ENCODE measurements at regions not wholly inside any gene's neighbourhood (a gene's known extent, or its start where the extent isn't known, plus 50 kb on each side); places are given as distances from the start of the nearest gene placed in this dataset.

DNA sequence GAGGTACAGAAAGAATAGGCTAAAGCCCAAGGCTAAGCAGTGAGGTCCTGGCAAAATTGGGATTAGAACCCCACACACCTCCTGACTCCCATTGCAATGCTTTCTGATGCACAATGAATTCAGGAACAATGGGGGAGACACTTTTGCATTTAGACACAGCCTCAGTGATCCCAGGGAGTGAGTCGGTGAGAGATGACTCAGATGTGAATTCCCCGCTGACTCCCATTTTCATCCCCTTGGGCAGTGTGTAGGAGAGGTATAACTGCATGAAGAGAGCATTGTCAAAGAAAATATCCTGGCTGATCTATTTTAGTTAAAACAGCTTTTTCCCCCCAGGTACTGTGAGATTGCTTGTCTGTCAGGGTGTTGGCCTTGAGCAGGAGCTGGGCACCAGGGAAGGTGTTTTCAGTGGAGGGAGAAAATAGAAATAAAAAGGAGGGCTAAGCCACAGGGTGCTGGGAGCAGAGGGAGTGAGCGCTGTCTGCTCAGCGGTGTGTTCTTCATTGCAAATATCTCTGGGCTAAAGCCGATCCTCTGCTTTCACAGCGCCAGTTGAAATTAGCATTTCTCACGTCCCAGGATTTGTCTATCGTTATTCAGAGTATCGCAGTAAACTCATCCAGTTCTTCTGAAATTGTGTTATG, 247.7 kb upstream of the PTBP2 start:
- DNase-seq, result peak; percentile 31

DNA sequence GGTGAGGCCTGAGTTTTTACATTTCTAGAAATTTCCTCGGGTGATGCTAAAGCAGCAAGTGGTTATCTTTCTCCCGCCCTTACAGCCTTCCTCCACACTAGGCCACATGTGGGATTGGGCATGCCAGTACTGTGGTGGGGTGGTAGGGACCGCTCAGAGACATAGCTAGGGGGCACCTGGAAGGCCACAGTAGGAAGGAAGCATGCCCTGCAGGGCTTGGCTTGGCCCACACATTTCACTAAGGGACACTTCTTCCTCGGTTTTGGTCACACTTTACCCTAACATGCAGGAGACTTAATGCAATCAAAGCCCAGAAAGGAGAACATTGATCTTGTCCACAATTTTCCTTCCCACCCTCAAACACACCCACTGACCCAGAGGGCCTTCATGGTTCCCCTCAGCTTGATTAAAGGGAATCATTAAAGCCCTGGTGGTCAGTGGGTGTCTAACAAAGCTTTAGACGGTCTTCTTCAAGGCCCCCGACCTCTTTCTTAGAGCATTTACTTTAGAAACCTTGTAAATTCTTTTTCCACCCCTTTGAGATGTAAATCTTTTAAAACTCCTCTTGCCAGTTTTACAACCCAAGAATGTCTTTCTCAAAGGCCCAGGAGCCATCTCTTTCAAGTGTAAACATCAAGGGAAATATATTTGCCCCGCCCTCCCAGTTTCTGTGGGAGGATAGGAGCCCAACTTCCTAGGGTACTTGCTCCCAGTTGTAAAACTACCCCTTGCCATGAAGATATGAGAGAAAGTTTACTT, 246.4 kb upstream of the PTBP2 start:
- DNase-seq, result no peak

DNA sequence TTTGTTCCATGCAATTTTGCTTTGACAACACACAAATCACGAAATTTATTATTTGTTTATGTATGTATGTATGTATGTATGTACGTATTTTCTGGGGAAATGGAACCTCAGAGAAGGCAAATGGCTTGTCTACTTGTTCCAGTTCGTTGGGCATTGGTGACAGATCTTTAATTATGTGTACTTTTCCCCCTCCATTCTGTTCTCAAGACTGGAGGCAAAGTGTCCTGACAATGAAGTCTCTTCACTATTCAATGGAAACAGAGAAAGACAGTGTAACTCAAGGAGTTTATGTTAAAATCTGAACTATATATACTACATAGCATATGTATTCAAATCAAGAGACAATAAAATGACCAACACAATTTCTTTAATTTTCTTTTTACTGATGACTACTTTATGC, 245.7 kb upstream of the PTBP2 start:
- no peak for DNase-seq

DNA sequence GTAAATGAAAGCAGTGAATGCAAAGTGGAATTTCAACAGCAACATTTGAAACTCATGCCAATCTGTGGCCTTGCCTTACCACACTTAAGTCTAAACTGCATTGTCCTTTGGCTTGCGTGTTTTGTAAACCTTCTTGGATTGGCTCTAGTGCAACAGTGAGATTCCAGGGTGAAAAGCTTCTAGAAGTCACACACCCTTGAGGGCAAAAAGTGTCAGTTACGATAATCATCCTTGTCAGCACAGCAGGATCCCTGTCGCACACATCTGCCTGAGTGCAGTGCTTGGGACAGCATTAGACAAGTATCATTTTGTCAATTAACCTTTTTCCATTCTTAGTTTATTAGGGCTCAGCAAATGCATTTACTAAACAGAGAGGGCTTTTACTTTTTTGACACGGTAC, 243.4 kb upstream of the PTBP2 start:
- DNase-seq, result no peak

DNA sequence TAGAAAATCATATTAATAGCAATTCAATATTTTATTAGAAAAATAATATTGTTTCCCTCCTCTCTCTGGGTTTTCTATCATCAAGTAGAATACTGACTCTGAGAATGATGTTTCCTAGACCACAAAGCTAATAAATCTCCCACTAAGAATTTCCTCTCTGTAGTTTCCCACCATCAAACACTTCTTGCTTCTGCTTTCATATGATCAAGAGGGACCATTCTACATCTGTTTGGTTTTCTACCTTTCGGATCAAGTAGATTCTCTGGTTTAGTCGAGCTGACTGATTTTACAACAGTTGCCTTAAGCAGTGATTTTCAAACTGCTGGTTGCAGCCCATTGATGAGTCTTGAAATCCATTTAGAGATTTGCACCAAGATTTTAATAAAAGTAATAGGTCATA, 240.2 kb upstream of the PTBP2 start:
- no peak for DNase-seq

DNA sequence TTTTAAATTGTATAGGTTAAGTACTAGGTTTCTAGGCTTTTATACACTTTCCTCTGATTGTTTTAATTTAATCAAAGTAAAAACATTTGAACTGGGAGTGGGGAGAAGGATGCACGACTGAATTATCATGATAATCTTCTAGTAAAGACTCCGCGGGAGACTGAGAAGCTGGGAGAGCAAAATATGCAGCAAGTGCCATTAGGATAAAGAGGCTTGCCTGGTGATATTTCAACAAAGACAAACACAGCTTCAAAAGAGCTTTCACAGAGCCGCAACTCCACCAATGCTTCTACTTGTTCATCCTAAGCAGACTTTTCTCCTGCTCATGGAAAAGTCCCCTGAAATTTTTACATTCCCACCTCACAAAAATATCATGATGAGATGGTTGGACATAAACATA, 239.0 kb upstream of the PTBP2 start:
- DNase-seq, result no peak

DNA sequence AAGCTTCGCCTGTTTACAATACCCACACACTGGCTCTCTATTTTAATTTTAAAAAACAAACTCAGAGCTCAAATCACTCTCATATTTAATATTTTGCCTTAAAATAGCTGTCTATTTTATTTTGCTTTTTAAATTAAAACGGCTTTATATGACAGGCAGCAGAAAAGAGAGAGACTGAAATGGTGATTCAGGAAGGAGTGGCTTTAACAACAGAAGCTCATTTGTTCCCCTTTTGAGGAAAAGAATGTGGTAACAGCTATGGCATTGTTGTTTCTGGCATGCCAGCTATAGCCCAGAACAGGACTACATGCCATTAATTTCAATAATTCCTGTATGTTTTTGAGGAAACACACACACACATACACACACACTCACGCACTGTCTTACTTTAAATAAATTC, 234.2 kb upstream of the PTBP2 start:
- DNase-seq, result peak; percentile 64

DNA sequence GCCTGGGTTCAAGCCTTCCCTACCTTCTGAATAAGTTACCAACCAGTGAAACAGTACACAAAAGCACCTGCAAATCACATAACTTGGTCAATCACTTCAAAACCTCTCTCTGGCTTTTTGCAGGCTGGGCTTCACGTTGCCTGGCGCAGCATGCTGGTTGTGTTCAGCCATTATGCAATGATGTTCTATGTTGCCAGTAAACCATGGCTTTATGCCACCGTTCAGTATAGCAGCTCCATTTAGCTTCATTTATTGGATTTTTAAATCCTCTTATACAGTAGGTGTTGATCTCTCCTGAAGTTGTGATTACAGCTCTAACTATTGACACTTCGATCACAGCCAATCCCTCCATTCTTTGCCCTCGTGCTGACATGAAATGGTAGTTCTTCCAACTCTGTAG, 233.6 kb upstream of the PTBP2 start:
- DNase-seq, result no peak

DNA sequence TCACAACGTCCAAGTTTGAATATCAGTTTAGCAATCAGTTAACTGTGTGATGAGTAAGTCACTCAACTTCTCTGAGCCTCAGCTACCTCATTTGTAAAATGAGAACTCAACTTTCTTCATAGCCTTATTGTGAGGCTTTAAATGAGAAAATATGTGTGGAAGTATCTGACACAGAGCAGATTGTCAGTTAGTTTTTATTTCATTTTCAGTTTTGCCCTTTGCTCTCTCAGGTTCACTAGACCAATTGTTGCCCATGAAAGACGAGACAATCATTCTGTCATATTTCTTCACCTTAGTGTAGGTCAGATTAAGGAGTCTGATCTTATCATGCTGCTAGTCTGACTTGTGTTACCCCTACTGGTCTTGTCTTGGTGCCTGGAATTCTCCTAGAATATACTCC, 232.8 kb upstream of the PTBP2 start:
- no peak for DNase-seq

DNA sequence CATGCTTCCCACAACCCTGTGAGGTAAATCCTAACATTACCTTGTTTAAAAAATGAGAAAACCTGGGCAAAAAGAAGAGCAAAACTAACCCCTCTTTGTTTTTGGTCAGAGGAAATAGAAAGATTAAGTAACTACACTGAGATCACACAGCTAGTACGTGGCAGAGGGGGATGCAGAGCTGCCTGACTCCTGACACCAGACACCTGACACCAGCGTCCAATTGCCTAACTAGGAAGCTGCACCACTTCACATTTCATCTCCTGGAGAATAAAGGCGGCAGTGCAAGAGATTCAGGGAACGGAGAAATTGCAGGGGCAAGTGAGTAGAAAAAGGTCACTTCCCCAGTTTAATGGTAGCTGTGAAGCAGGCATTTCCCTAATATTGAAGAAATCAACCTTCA, 229.3 kb upstream of the PTBP2 start:
- no peak for DNase-seq

DNA sequence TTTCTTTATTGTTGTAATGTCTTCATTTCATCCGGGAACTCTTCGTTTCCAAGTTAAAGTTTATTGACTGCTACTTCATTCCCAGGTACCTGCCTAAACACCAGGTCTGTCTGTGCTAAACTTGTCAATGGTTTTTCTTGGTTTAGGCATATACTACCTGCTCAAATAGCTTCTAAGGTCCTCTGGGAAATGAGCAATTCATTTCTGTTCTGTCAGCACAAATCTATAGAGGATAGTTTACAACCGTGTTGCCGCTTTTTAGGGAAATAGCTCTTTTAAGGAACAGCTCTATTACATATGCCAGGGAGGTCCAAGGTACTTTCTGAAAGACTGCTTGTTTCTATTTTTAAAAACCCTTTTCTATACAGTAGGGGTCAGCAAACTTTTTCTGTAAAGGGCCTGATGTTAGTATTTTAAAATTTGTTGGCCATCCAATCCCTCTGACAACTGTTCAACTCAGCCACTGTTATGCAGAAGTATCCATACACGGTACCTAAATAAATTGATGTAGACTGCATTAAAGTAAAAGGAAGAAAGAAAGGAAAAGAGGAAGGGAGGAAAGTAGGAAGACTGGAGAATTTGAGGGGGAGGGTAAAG, 222.7 kb upstream of the PTBP2 start:
- DNase-seq, result no peak

DNA sequence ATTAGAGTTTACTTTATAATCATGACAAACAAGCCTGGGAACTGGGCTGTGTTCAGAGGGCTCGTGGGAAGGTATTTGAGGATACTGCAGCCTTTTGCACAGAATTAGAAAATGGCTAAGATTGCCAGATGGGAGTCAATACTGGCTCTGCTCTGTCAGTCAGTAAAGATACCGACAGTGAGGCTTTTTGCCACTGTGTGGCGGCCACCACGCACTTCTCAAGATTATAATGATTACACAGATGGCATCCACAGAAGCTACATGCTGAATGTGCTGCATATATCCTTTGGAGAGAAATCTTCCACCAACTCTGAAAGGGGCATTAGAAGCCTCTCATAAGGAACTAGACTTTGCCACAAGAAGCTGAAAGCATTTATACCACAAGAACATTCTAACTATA, 213.4 kb upstream of the PTBP2 start:
- DNase-seq, result no peak

DNA sequence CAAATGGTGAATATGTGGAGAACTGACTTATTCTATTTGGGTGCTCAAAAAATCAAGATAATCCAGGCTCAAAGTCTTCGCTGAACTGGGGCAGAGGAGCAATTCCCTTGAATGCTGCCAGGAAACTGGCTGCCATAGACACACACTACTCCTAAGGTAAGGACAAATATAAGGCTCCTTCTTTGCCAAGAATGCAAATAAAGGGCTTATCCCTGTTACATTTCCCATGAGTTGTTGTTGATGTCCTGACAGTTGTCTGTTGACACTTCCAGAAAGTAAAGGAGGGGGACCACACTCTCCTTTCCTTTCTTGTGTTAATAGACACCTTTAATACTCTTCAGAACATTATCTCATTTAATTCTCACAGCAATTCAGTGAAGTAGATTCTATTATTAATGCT, 212.2 kb upstream of the PTBP2 start:
- DNase-seq, result no peak

DNA sequence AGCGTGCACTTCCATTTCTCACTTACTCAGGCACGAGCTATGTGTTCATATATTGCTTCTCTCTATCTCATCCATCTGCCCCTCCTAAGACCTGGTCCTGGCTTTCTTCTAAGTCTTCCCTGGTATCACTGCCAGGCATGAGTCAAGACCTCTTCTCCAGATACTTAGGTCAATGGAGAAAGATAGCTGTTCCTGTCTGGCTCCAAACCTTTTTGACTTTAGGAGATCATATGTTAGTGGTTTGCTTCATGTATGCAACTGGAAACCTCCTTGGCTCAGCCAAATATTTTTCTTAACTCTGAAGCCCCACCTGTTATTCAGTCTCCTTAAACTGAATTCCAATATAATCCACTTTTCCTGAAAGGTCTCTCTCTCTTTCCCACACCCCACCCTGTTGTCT, 211.6 kb upstream of the PTBP2 start:
- no peak for DNase-seq

DNA sequence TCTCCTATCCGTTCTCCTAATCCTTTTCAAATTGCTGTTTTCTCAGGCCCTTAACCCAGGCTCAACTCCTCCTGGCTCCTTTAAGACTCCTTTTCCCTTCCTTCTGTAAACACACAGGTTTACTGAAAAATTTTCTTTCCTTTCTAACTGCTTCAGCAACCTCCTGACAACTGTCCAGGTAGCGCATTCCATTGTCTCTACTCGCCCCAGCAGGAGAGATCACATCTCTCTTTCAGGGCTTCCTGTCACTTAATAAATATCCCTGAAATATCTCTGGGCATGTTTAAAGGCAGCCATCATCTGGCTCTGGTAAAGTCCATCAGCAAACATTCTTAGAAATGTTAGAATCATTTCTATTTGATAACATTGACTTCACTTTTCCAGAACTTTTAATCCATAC, 211.2 kb upstream of the PTBP2 start:
- no peak for DNase-seq

DNA sequence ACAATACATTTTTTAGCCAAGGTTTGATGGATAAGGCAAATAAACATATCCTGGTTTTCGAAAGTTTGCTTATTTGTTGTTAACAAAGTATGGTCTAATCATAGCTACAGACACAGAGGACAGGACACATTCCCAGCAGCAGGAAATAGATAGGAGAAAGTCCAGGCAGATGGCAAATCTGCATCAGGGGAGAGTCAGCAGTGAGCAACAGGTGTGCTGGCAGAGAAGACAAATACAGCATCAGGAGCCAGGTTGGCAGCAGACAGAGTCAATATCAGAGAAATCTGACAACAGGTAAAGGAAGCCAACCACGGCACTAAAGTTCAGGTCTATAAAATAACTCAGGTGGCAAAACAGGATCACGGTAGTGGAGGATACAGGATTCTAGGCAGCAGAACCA, 210.7 kb upstream of the PTBP2 start:
- DNase-seq, result no peak

DNA sequence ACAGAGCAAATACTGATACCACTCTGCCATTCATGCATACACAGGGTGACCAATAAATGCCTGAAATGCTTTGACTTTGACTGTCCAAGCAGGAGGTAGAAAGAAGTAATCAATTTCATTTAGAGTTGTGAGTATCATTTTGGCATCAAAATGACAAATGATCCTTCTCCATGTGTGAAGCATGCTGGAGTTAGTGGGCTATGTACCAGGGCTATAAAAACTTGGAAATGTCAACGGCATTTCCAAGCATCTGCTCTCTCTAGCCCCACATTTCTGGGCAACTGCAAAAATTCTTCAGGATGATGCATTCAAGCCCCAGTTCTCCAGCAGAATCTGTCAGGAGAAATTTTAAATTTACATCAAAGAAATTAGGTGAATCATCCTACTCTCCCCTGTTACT, 208.4 kb upstream of the PTBP2 start:
- no peak for DNase-seq

DNA sequence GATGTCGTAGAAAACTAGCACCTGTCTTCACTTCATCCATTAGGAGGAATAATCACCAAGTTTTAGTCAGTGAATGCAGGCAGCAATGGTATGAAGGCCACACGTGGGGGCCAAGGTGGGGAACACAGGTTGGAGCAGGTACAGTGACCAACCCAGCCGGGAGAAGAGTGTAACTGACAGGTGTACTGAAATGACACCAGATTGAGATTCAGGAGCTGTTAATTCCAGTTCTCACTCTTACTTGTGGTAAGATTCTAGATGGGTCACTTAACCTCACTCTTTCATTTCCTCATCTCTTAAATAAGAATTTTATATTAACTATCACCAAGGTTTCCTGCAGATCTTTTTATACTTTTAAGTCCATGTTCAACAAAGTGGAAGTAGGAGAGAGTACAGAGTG, 206.2 kb upstream of the PTBP2 start:
- DNase-seq, result no peak

DNA sequence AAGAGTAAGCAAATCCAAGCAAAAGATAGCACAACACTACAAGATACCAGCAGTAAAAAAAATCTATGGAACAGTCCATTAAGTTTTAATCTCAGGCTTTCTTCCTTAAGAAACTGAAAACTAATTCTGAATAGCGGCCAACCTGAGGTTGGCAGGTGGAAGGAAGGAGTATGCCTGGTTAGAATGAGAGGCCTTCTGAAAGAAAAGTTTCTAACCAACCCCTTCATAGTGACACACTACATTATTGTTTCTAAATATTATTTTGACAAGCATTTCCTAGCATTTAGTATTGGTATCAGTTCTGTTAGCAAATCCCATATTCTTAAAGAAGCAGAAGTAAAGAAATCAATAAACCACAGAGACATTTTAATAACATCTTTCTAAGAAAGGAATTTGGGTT, 205.7 kb upstream of the PTBP2 start:
- no peak for DNase-seq

DNA sequence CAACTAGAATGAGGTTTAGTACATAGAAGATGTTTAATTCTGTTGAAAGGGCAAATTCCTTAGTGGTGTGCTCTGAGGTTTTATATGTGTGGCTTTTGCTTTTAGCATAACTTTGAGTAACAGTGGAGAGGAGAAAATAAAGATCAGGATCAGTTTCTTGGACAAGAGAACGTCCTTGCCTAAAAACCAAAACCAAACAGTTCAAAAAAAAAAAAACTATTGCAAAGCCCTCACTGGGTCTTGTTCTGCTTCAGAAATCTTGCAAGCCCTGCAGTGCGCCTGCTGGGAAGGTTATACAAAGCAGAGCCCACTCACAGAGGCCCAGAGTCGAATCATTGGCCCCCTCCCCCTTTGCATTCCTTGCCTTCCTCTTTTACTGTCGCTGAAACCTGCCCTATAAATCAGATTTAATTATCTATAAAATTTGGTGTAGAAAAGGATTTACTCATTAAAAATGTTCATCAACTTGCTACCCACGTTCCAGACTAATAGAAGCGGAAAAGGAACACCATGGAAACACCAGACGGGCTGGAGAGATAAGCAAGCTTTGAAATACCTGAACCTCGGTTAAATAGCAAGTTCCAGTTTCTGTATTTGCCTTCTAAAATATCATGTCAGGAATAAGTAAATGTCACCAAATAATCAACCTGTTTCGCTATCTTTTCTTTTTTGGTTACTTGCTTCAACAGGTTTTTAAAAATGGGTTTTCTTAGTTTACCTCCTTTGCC, 201.6 kb upstream of the PTBP2 start:
- DNase-seq, result no peak

DNA sequence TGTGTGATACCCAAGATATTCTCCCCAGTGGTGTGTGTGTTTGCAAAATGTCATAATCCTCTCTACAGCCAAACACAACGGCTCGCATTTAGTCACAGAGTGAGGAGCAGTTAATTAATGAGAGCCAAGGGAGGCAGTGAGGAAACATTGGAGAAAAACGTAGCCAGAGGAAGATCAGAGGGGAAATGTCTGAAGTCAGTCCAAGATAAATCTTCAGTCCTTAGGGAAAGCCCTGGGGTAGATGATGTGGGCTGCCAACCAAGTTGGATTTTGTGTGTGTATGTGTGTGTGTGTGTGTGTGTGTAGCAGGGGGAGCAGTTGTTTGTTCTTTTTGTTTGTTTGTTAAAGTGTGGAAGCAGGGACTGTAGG, 201.0 kb upstream of the PTBP2 start:
- DNase-seq, result peak; percentile 56

DNA sequence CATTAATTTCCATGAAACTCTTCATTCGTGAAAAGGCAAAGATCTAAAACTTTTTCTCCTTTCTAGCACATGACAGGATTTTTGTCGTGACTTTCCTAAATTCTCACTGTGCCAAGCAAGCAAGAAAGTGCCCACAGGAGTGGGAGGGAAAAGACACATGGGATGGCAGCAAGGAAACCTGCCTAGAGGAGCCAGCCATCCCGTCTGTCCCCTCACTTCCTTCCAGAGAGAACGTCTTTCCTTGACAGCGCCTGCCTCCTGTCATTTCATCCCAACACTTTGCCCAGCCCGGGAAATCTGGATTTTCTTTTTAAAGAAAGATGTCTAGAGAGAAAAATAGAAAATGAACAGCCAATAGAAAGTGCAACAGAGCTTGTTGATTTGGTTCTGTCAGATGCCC, 200.6 kb upstream of the PTBP2 start:
- DNase-seq, result no peak

DNA sequence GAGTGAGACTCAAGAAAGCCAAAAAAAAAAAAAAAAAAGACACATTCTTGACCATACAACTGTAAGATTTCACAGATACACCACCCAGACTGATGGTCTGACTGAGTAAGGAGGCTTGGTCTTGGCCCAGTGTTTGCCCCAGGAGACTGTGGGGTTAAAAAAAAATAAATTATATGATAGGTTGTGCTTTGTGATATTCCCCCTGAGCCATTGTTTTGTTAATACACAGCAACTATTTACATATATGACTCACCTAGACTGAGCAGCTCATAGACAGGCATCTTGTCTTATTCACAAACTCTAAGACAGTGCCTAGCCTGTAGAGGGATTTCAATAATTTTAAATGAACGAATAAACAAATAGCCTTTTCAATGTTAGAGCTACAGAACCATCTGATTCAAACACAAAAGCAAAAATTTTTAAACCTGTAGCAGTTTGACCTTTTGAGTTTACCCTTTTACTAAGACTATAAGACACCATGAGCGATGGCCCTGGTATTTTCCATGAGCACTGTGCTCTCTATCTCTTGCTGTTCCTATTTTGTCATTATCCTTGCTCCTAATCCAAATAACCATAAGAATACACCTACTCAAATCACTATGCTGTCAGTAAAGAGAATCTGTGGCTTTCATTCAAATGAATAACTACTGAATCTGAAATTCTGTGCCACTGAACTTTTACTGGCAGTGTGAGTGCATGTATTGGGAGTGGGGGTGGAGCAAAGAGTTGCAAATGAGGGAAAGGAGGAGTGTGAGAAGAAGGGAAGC, 199.4 kb upstream of the PTBP2 start:
- DNase-seq, result peak; percentile 29

Measured in fibroblast of skin of scalp (primary cell).